ENCODE measurements at regions not wholly inside any gene's neighbourhood (a gene's known extent, or its start where the extent isn't known, plus 50 kb on each side); places are given as distances from the start of the nearest gene placed in this dataset.

DNA sequence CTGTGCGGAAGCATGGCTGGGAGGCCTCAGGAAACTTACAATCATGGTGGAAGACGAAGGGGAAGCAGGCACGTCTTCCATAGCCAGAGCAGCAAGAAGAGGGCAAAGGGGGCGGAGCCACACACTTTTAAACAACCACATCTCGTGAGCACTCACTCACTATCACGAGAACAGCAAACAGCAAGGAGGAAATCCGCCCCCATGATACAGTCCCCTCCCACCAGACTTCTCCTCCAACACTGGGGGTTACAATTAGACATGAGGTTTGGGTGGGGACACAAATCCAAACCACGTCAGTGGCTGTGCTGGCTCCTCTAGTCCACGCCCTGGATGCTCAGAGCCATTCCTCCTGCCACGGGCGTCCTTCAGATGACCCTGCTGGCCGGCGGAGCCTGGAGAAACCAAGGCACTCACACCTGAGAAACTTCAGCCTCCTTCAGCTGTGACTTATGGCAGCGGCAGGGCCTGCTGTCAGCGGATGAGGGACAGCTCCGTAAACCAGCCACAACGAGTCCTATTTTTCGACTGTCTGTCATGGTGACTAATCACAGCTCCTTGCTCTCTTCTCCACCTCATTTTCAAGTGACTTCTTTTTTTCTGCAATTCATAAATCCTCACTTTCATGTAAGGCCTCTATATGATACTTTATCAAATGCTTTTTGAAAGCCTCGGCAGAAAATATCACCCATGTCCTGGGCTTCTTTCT is 167.9 kb upstream of the PFKP start:
- Histone ChIP-seq H3K79me2 (ENCODE audit: control insufficient read depth, insufficient read depth, low read length) (no peaks in the 10 kb centered on the region), H3K9me3 (ENCODE audit: control extremely low read depth in 1 of 3, control insufficient read depth in 2 of 3, insufficient read depth in 1 of 3, low read length in 2 of 3) (peaks cover 0 to 5% (median 0%) of the 10 kb centered on the region in 3 donors), H3K27me3 (replicated peaks in 1 of 4; ENCODE audit: control extremely low read depth in 1 of 4, control insufficient read depth in 3 of 4, insufficient read depth in 4 of 4, low read length in 3 of 4) (peaks cover 0 to 2% (median 0%) of the 10 kb centered on the region in 4 experiments), H4K20me1 (ENCODE audit: control insufficient read depth, insufficient read depth, low read length, poor library complexity, severe bottlenecking) (no peaks in the 10 kb centered on the region), H3K4me3 (ENCODE audit: control extremely low read depth in 1 of 5, extremely low read depth in 1 of 5, insufficient read depth in 1 of 5, low read depth in 2 of 5, low read length in 4 of 5) (no peak overlapping the region), H3K9ac (ENCODE audit: low read length) (no peak overlapping the region), H3K4me1 (ENCODE audit: control insufficient read depth in 2 of 2, insufficient read depth in 2 of 2, low read length in 2 of 2) (no peaks in the 10 kb centered on the region), H3K4me2 (replicated peaks; ENCODE audit: low read depth, low read length, poor library complexity, severe bottlenecking) (no peak overlapping the region), H3K36me3 (replicated peaks in 1 of 2; ENCODE audit: control extremely low read depth in 1 of 2, control insufficient read depth in 1 of 2, extremely low read depth in 1 of 2, insufficient read depth in 2 of 2, low read length in 1 of 2) (no peaks in the 10 kb centered on the region), H2AFZ (ENCODE audit: insufficient read depth, low read depth, low read length, poor library complexity, severe bottlenecking) (no peak overlapping the region), H3K27ac (ENCODE audit: low read length in 2 of 2) (no peak overlapping the region)
- intact Hi-C loops (cut with micrococcal nuclease): no loop called here
- POLR2A ChIA-PET: no interaction called here
- Mint-ChIP-seq H3K4me3 (no peak overlapping the region), H3K27ac (no peak overlapping the region), H3K27me3 (peaks cover 6% of the 10 kb centered on the region), H3K9me3 (ENCODE audit: insufficient read depth) (no peaks in the 10 kb centered on the region), H3K4me1 (no peaks in the 10 kb centered on the region)
- WGBS (ENCODE audit: insufficient coverage): 97% methylated on average over 15 of the region's 19 CpGs
- ATAC-seq (ENCODE audit: low read depth) (no peak), DNase-seq (no peak)
- no peak for TF ChIP-seq CTCF (IDR thresholded peaks at IDR 0.05)
- TF ChIP-seq EZH2 (IDR thresholded peaks at IDR 0.05; ENCODE audit: borderline replicate concordance, insufficient read depth, low read depth, low read length, poor library complexity, severe bottlenecking): no peak
- CTCF ChIA-PET: interaction anchor here (0.6 kb wide), 1 partner anchor 21 kb away, joined by 8 read pairs; no protein-coding TSS in a partner anchor

DNA sequence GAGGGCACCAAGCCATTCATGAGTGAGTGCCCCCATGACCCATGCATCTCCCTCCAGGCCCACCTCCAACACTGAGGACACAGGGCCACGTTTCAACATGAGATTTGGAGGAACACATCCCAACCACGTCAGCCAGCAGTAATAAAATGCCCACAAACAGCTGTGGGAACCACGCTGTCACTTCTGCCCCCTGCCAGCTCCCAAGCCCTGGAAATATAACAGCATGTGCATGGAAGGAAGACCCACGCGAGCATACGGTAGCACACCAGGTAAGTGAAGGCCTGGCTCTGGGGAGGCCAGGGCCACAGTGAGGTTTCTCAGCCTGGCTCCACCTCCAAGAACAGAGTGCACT is 168.9 kb upstream of the PFKP start:
- Histone ChIP-seq H3K9ac (ENCODE audit: low read length) (no peak overlapping the region), H4K20me1 (ENCODE audit: control insufficient read depth, insufficient read depth, low read length, poor library complexity, severe bottlenecking) (no peaks in the 10 kb centered on the region), H3K9me3 (ENCODE audit: control extremely low read depth in 1 of 3, control insufficient read depth in 2 of 3, insufficient read depth in 1 of 3, low read length in 2 of 3) (peaks cover 0 to 5% (median 0%) of the 10 kb centered on the region in 3 donors), H3K27me3 (replicated peaks in 1 of 4; ENCODE audit: control extremely low read depth in 1 of 4, control insufficient read depth in 3 of 4, insufficient read depth in 4 of 4, low read length in 3 of 4) (peaks cover 0 to 2% (median 0%) of the 10 kb centered on the region in 4 experiments), H3K4me3 (ENCODE audit: control extremely low read depth in 1 of 5, extremely low read depth in 1 of 5, insufficient read depth in 1 of 5, low read depth in 2 of 5, low read length in 4 of 5) (no peak overlapping the region), H3K4me2 (replicated peaks; ENCODE audit: low read depth, low read length, poor library complexity, severe bottlenecking) (no peak overlapping the region), H3K36me3 (replicated peaks in 1 of 2; ENCODE audit: control extremely low read depth in 1 of 2, control insufficient read depth in 1 of 2, extremely low read depth in 1 of 2, insufficient read depth in 2 of 2, low read length in 1 of 2) (no peaks in the 10 kb centered on the region), H3K27ac (ENCODE audit: low read length in 2 of 2) (no peak overlapping the region), H2AFZ (ENCODE audit: insufficient read depth, low read depth, low read length, poor library complexity, severe bottlenecking) (no peak overlapping the region), H3K4me1 (ENCODE audit: control insufficient read depth in 2 of 2, insufficient read depth in 2 of 2, low read length in 2 of 2) (no peaks in the 10 kb centered on the region), H3K79me2 (ENCODE audit: control insufficient read depth, insufficient read depth, low read length) (no peaks in the 10 kb centered on the region)
- TF ChIP-seq EZH2 (IDR thresholded peaks at IDR 0.05; ENCODE audit: borderline replicate concordance, insufficient read depth, low read depth, low read length, poor library complexity, severe bottlenecking): no peak
- TF ChIP-seq CTCF (IDR thresholded peaks at IDR 0.05): no peak
- ATAC-seq (ENCODE audit: low read depth): no peak
- Mint-ChIP-seq H3K27ac (no peak overlapping the region), H3K27me3 (peaks cover 5% of the 10 kb centered on the region), H3K9me3 (ENCODE audit: insufficient read depth) (no peaks in the 10 kb centered on the region), H3K4me1 (no peaks in the 10 kb centered on the region), H3K4me3 (no peak overlapping the region)
- ChIA-PET POLR2A (no interaction called here), CTCF (no interaction called here)
- no peak for DNase-seq
- intact Hi-C loops (cut with micrococcal nuclease): no loop called here
- WGBS (ENCODE audit: insufficient coverage): 82% methylated on average over 6 of the region's 6 CpGs

Measured in B cell (primary cell).